GM19324 (cell line): ENCODE measurements at regions not wholly inside any gene's neighbourhood (a gene's known extent, or its start where the extent isn't known, plus 50 kb on each side); places are given as distances from the start of the nearest gene placed in this dataset.

Experiments used
- ATAC-seq: cut with Tn5 transposase; IDR thresholded peaks from one replicate; pipeline ENCODE4 v1.9.1; 2021; ENCODE audit warnings: mild to moderate bottlenecking, moderate library complexity; ENCODE audit not compliant: unreplicated experiment, low FRiP score

DNA sequence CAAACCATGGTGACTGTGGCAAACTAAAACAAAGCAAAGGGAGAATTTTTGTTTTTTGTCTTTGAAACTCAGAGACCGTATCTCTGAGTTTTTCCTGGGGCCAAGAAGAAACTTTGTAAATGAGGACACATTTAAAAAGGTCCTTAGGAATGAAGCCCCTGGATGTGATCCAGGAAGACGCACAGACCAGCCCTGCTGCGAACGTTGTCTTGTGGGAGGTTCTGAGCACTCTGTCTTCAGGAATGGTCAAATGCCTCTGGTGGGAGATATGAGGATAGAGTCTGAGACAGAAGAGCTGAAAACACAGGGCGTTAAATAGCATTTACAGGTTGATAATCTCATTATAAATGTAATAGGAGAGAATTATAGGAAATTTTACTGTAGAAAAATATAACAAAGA lies 893.5 kb upstream of the KLHL29 start:
- ATAC-seq = no peak

DNA sequence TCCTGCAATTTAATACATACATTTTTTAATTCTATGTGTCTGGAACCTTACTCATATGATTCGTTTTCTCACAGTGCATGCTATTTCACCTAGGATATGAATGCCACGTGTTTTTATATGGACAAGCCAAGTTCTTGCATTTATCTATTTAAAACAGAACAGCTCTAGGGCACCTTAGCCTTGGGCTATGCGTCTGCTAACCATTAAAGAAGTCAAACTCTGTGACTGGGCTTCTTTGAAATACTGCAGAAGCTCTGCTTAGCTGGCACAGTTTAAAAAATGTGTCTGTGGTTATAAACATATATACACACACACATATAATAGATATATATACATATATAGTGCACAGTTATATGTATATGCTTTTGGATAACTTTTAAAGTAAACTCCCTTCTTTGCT lies 890.8 kb upstream of the KLHL29 start:
- no peak for ATAC-seq

DNA sequence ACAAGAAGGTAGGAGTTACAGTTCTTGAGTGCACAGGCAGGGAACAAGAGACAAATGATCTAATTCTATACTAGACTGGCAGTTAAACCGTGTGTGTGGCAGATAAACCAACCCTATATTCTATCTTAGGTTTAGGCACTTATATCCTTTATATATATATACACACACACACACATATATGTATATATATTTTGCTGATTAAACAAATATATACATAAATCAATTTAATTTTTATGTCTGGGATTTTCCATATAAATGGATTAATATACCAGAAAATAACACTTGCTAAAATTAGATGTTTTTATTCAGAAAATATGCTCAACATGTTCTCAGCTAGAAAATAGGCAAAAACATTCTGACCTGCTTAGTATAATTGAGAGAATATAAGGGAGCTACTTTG lies 887.9 kb upstream of the KLHL29 start:
- ATAC-seq = no peak

DNA sequence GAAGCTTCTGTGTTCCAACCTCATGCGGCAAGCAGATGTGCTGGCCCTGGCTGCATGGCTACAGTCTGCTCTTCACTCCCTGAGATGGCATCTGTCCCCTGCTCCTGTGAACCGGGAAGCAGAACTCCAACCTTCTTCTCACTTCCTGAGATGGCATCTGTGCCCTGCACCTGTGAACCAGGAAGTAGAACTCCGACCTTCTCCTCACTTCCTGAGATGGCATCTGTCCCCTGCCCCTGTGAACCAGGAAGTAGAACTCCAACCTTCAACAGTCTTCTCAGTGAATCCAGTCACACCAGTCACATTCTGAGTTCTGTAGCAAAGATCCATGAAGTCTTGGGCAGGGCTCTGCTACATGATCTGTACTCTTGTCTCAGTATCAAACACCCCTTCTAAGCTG lies 887.2 kb upstream of the KLHL29 start:
- ATAC-seq = no peak

DNA sequence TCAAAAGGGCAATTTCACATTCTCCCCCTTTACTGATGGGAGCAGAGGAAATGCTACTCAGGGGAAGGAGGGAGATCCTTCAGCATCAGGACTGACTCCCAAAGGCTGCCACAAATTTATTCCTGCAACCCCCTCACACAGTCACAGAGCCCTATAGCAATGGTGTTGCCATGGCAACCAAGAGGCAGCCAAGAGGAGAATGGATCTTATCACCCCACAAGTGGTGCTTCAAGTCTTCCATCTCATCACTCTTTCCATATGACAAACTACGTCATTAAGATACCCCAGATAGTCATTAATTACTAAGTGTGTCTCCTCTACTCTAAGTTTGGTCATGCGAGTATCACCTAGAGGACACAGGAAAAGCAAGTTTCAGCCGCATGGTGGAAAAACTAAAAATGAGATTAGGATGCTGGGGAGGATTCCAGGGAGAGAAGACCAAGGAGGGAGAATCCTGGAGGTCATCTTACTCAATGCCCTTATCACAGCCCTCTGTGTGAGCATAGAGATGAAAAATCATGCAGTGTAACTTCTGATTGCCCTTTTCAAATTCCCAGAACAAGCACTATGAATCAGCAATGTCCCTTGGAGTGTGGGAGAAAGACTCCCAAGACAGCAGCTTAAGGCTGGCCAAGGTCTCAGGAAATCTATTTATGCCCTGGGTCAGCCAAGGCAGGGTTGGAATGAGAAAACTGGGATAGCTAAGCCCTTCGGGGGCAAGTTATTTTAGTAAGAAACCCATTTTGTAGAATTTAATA lies 885.7 kb upstream of the KLHL29 start:
- ATAC-seq = no peak

DNA sequence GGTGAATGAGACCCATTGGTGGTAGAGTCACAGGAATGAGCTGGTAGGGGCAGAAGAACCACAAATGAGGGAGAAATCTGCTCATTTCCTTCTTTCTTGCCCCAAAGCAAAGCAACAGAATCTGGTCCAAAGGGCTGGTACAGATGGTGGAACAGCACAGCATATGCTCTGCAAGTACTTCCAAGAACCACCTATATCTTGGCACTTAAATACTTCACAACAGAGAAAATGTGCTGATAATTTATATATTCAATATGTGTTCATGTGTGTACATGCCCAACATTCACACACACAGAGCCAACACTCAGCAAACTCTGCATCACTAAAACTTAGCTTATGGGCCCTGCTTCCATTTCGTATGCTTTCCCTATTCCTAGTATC lies 884.4 kb upstream of the KLHL29 start:
- ATAC-seq = no peak

DNA sequence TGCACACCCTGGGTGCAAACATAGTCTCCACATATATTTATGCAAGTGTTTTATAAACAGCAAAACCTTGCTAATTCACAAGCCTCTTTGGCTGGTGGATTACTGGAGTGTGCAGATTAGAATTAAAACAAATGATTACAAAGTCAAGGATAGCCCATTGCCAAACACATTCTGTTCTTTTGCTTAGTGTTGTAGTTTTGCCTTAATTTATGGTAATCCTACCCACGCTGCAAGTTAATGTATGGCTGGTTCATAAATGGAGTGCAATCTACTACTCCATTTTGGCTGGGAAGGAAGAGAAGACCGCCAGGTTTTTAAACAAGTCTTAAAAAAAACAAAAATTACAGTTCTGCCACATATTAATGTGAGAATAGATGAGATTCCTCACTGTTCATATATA lies 883.1 kb upstream of the KLHL29 start:
- ATAC-seq = no peak

DNA sequence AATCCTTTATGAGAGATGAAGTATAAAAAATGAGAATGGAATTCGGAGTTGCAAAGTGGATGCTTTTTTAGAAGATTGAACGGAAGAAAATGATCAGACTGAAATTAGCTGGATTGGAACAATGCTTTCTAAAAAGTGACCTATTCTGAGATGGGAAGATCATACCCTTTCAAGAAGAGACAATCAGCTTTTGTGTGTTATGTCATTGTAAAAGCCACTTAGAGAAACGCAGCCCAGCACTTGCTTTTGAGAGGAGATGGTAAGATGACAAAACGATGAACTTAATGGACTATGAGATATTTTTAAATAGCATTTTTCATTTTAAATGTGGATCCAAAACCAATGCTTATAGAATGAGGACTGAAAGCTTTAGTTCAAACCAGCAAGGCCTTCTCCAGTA lies 871.4 kb upstream of the KLHL29 start:
- no peak for ATAC-seq

DNA sequence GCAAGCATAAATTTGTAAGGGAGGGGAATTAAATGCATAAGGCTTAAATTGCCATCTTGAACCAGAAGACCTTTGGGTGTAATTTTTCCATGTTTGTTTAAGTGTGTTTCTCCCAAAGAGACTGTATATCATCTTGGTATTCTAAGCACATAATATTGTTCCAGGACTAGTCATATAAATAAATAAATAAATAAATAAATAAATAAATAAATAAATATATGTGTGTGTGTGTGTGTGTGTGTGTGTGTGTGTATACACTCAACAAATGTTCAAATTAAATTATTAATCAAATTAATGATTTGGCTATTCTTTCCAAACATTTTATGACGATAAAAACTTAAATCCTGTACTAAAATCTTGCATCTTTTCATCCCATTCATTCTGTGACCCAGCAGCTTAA lies 867.8 kb upstream of the KLHL29 start:
- ATAC-seq = no peak

DNA sequence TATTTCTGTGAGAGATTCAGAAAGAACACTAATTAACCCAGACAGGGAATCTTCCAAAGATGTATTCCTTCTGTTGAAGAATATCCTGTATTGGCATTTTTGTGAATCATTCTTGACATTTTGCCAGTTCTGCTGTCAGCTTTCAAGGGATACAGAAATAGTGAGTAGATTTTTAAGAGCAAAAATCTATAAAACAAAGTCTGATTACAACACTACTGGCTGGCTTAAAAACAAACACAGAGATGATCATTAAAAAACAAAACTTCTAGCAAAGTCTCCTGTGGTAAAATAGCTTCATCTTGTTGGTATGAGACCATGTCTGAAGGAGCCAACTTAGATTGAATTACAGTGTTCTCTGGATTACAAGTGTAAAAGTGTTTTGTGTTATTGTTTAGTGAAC lies 866.3 kb upstream of the KLHL29 start:
- no peak for ATAC-seq

DNA sequence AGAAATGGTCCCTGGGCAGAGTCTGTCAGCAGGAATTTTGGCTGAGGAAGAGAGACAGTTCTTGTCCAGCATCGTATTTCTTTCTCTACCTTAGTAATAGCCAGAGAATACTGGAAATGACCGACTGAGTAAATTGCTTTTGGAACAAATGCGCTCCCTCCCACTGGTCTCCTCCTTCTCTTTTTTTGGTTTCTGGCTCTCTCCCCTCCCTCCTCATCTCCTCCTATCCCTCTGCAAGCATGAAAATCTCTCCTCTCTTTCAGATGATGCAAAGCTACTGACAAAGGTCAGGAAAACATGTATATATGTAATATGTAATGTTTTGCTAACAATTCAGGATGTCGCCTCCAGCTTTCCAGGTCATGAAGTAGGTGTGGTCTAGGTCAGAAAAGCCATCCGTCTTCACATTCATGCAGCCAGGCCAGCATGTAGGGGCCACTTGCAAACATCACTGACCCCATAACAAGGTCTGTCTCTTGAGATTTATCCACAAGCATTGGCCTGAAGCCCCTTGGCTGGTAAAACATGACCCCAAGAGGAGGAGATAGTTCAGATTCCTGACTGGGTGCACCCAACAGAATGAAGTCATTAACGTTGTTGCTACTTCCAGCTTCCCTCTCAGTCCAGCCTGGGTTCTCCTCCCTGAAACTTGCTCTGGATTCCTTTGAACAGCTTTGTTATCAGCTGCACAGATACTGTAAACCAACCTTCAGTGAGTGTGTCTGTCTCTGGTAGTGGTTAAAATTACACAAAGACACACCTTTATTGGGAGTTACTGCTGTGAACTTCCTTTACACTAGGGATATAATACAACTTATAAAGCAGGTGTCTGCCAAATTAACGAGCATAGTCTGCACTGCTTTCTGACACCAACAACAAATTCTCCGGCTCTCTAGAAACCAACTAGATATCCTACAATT lies 864.4 kb upstream of the KLHL29 start:
- ATAC-seq = no peak

DNA sequence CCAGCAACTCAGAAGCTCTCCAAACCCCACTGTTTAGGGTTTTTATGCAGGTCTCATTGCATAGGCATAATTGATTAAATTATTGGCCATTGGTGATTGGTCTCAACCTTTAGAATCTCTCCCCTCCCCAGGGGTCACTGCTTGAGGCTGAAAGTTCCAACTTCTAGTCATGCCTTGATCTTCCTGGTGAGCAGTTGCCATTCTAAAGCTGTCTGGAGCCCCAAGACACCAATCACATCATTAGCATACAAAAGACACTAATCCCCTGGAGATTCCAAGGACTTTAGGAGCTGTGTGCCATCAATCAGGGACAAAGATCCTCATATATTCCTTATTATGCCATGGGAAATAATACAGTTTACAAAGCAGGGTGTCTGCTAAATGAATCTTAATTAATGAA lies 863.4 kb upstream of the KLHL29 start:
- no peak for ATAC-seq

DNA sequence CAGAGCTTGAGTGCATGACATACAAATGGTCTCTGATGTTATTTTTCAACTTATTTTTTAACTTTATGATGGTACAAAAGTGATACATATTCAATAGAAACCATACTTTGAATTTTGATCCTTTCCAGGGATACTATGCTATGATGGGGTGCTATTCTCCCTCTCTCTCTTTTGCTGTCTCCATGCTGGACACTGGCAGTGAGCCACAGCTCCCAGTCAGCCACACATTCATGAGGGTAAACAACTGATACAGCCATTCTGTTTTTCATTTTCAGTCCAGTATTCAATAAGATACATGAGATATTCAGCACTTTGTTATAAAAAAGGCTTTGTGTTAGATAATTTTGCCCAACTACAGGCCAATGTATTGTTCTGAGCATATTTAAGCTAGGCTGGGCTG lies 859.3 kb upstream of the KLHL29 start:
- ATAC-seq = no peak

DNA sequence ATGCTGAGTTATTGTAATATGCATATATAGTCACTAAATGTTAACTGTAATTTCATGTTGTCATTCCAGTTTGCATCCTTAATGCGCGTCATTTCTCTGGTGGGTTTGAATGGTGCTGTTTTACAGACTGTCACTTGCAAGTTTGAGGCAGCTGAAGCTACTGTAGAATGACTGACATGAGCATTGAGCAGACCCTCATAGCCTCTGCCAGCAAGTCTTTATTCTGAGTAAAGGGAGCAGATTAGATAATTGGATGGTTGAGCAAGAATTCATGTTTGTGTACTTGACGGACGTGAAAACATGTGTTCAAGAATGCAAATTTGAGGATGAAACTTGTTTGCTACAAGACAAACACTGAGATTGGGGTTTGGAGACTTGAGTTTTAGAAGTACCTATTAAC lies 854.8 kb upstream of the KLHL29 start:
- ATAC-seq = no peak

DNA sequence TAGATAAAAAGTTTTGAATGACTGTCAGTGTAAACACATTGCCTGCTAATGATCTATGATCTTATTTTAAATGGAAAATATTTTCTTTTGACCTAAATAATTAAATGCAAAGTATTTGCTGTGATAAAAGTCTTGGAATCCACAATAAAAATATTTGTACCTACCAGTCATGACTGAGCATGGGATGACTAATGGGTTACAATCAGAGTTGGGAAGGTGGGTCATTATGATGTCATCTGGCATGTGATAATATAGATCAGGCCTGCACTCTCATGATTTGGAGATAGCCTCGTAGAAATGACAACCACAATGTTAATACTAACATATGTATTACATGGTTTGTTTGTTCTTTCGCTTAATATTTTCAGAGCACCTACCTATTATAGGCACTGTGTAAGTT lies 848.8 kb upstream of the KLHL29 start:
- ATAC-seq = no peak

DNA sequence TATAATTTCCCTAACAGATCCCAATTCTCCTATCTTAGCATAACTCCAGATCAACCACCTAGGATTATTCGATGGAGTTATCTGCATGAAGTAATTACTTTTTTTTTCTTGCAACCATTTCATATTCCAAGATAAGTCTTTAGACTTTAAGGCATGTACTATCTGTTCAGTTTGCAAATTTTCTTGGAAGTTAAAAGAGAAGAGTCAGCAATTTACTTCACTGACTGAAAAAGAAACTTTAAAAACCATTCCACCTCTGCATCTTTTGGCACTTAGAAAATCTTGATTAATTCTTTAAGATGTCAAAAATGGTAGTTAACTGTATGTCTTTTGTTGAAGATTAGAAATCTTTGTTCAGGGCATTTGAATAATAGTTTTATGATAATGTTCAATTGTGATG lies 830.5 kb upstream of the KLHL29 start:
- no peak for ATAC-seq

DNA sequence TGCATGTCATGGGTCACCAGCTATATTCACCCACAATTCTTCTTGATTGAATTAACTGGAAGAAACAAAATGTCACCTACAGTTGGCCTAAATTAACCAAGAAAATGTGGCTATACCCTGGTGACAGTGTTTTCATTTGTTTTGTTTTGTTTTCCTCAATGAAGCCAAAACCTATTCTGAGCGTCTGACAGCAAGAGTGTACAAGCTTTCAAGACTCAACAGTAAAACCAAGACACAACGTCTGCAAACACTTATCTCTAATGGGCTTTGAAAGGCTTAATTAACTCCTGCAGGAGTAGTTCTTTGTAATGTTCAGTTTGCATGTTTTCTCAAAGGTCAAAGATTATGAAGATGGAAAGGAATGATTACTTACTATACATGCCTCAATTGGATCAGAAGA lies 827.6 kb upstream of the KLHL29 start:
- no peak for ATAC-seq

DNA sequence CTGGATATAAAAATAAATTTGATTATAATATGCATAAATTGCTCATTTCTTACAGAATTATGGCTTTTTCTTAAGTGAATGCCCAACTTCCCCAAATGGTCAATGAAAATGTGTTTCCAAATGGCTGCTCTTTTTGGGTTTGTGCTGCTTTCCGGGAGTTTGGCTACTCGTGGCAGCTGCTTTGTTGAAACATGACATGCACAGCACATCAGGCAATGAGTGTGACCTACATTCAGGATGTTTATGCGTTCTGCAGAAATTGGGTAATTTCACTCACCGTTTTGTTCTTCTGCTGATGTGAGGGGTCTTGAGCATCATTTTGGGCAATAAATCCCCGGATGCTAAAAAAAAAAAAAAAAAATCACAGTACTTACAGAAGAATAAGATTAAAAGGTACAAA lies 825.0 kb upstream of the KLHL29 start:
- no peak for ATAC-seq

DNA sequence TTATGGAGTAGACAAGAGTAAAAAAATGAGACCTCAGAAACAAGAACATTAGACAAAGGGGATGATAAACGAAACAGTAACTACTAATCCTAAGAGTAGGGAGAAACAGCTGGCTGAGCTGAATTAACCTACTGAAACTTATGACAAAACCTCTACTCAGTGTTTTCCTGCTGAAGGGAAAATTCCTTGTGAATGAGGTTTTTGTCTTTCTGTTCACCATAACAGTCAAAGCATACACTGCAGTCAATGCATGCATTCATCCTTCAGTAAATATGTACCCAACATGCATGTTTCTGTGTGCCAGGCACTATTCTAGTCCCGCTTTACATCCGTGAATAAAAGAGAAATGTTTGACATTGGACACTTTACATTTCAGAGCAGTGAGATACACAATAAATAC lies 805.6 kb upstream of the KLHL29 start:
- no peak for ATAC-seq

DNA sequence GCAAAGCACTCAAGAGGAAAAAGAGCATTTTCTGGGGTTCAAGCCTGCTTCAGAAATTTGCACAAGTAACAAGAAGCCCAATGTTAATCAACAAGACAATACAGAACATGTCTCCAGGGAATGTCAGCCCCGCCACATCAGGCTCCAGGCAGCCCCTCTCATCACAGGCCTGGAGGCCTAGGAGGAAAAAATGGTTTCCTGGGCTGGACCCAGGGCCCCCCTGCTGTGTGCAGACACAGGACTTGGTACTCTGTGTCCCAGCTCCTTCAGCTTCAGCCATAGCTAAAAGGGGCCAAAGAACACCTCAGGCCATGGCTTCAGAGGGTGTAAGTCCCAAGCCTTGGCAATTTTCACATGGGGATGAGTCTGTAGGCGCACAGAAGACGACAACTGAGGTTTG lies 802.9 kb upstream of the KLHL29 start:
- ATAC-seq = no peak

DNA sequence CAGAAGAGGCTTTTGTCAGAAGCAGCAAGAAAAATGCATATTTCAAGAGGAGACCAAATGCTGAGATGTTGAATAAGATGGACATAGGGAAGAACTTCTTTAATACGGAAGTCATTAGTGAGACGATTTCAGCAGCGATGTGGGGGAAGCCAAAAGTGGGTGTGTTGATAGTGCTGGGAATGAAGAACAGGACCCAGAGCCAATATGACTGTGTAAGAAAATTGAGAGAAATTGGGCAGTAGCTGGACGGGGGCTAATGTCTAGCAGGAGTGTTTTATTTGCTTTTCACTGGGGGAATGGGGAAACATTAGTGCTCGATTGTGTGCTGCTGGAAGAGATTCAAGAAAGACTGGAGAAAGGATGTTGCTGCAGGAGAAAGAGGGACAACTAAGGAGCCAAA lies 788.7 kb upstream of the KLHL29 start:
- ATAC-seq = no peak

DNA sequence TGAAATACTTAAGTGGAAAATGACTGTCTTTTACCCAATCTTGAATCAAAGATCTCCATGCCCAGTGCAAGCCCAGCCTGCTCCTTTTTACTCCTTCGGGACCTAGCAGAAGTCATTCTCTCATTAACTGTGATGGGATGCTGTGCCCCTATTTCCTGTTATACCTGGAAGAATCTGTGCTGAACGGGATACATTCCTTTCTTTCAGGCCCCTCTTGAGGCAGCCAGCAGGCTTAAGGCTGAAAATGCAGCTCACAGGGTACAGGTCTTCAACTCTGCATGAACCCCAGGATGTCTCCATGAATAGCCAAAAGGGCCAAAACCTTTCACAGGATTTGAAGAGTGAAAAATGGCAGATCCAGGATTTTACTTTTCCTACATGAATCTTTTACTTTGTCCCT lies 784.8 kb upstream of the KLHL29 start:
- ATAC-seq = no peak
